Peyer's patch (tissue), 4 donors: ENCODE measurements at regions not wholly inside any gene's neighbourhood (a gene's known extent, or its start where the extent isn't known, plus 50 kb on each side); places are given as distances from the start of the nearest gene placed in this dataset.
A peak's percentile ranks its signal among the peaks of the same experiment; 100 is the strongest.

Experiments
- DNase-seq, 3 donors: peaks; one replicate each; pipeline ENCODE4 v3.0.0-alpha.2; 2017 to 2019
- H3K27ac ChIP-seq, 4 donors: fragments of 200-600 bp; sonication (generic); one replicate each; pipeline ENCODE4 v1.5.1; 2016 to 2019
- H3K27me3 ChIP-seq, 2 donors: fragments of 200-600 bp; sonication (generic); one replicate each; pipeline ENCODE4 v1.5.1; 2019
- H3K36me3 ChIP-seq, 3 donors: fragments of 200-600 bp; sonication (generic); one replicate each; pipeline ENCODE4 v1.5.1; 2016 to 2019
- H3K4me1 ChIP-seq, 4 donors: fragments of 200-600 bp; sonication (generic); one replicate each; pipeline ENCODE4 v1.5.1; 2016 to 2019
- H3K4me3 ChIP-seq, 4 donors: fragments of 200-600 bp; sonication (generic); 1 replicate in 3 of 4; 2 replicates in 1 of 4; pipeline ENCODE4 v1.5.1; 2016 to 2019; ENCODE audit warnings: mild to moderate bottlenecking in 1 of 4
- H3K9me3 ChIP-seq, 4 donors: fragments of 200-600 bp; sonication (generic); one replicate each; pipeline ENCODE4 v1.5.1; 2016 to 2019; ENCODE audit warnings: mild to moderate bottlenecking in 1 of 4
- POLR2A ChIP-seq, 2 donors: fragments of 450-650 bp; IDR thresholded peaks; one replicate each; pipeline ENCODE4 v1.5.1; 2017; ENCODE audit warnings: antibody characterized with exemption in 2 of 2, mild to moderate bottlenecking in 2 of 2, moderate library complexity in 2 of 2
- TF ChIP-seq, protein P1 (sequence below), 6 experiments: fragments of 450-650 bp in 4 of 6; fragments of 200-600 bp in 2 of 6; sonication (generic) in 1 of 6; IDR thresholded peaks; one replicate each; pipeline ENCODE4 v1.5.1; 2017 to 2019; ENCODE audit warnings: antibody characterized with exemption in 6 of 6, mild to moderate bottlenecking in 3 of 6, moderate library complexity in 1 of 6

DNA sequence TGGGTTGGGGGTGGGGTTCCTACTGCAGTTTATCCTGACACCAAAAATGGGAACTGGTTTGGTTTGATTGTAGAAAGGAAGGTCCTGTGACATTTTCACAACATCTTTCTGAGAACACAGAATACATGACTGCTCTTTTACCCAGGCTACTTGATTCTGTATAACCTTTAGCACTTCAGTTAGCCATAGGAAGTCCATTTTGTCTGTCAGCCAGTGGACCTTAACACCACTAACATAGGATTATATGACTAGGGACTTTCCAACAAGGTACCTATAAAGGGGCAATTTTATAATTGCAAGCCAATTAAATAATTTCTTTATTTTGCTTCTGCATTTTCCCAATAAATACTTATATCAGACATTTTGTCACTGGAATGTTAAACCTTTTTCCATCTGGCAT is 489.2 kb upstream of the MIS18BP1 start:
- Histone ChIP-seq H3K9me3 (no peaks in the 10 kb centered on the region), H3K4me1 (no peaks in the 10 kb centered on the region), H3K27ac (no peak overlapping the region), H3K36me3 (no peaks in the 10 kb centered on the region), H3K27me3 (no peaks in the 10 kb centered on the region), H3K4me3 (no peak overlapping the region)
- DNase-seq = no peak
- TF ChIP-seq, protein P1, sequence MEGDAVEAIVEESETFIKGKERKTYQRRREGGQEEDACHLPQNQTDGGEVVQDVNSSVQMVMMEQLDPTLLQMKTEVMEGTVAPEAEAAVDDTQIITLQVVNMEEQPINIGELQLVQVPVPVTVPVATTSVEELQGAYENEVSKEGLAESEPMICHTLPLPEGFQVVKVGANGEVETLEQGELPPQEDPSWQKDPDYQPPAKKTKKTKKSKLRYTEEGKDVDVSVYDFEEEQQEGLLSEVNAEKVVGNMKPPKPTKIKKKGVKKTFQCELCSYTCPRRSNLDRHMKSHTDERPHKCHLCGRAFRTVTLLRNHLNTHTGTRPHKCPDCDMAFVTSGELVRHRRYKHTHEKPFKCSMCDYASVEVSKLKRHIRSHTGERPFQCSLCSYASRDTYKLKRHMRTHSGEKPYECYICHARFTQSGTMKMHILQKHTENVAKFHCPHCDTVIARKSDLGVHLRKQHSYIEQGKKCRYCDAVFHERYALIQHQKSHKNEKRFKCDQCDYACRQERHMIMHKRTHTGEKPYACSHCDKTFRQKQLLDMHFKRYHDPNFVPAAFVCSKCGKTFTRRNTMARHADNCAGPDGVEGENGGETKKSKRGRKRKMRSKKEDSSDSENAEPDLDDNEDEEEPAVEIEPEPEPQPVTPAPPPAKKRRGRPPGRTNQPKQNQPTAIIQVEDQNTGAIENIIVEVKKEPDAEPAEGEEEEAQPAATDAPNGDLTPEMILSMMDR (IDR thresholded peaks at IDR 0.05) = no peak
- TF ChIP-seq POLR2A (IDR thresholded peaks at IDR 0.05) = no peak

DNA sequence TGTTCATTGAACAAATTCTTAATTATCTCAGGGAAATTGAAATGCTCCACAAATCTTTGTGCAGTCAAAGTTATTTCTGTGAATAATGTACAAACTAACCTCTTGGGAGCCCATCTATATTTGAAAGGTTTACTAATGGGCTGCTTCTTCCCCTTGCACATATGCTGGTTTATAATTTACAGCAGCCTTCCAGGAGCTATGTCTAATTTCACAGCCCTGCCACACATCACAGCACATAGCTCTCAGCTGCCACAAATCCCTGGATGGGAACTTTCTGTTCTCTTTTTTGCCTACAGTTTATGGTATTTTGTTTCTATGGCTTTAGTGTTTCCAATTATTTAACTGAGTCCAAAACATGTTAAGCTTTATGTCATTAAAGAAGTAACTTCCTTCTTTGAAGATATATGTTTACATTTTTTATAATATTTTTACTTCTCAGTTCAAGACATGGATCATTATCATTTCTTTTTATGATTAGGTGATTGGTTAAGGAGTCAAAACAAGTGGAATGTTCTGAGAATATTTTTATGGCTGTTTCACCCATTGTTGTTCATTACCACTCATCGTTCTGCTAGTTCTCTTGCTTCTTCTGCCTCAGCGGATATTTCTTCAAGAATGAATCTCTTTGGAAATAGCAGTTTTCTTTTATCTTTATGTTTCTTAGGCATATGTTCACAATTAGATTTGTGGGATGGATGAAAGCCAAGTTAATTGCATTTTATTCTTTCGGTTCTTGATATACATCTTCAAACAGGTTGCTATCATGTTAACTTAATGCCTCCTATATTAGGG is 475.6 kb upstream of the MIS18BP1 start:
- H3K4me1 ChIP-seq = no peaks in the 10 kb centered on the region
- H3K4me3 ChIP-seq = no peak overlapping the region
- H3K9me3 ChIP-seq = no peaks in the 10 kb centered on the region
- H3K27ac ChIP-seq = no peak overlapping the region
- no peak for DNase-seq
- no peaks in the 10 kb centered on the region for H3K27me3 ChIP-seq
- TF ChIP-seq, protein P1 (IDR thresholded peaks at IDR 0.05) = no peak
- no peak for TF ChIP-seq POLR2A (IDR thresholded peaks at IDR 0.05)
- H3K36me3 ChIP-seq = no peaks in the 10 kb centered on the region

DNA sequence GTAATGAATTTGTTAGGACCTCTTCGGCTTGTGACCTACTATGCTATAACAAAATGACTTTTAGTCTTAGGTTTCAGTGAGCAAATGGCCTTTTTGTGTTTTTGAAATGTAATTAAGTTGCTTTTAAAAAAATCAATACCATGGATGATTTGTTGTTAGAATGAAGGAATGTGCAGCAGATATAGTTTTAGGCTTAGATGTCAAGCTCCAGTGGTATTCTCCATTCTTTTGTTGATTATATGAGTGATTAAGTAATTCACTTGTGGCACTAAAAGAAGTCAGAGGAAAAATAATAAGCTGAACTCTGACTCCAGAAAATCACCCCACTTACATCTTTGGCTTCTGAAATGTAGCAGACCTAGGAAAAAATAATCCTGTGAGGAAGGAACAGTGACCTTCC is 474.1 kb upstream of the MIS18BP1 start:
- Histone ChIP-seq H3K36me3 (no peaks in the 10 kb centered on the region), H3K9me3 (no peaks in the 10 kb centered on the region), H3K27ac (no peak overlapping the region), H3K27me3 (no peaks in the 10 kb centered on the region), H3K4me3 (no peak overlapping the region), H3K4me1 (no peaks in the 10 kb centered on the region)
- DNase-seq = no peak
- TF ChIP-seq POLR2A (IDR thresholded peaks at IDR 0.05) = no peak
- TF ChIP-seq, protein P1 (IDR thresholded peaks at IDR 0.05) = no peak

DNA sequence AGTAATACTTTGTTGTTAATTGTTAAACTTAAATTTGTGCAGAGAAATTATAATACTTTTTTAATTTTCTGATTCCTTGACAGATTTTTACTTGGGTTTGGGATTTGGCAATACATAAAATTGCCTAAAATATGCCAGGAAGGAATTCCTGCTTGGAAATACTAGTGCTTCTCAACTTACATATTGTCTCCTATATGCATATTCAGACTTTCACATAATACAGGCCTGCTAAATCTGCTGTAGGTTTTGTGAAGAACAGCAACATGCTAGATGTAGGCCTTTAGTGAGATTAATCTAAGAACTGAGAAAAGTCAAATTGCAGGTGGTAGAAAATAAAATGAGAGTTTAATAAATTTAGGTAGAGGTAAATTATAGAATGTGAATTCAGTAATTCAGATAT is 468.5 kb upstream of the MIS18BP1 start:
- H3K4me3 ChIP-seq = no peak overlapping the region
- no peak overlapping the region for H3K27ac ChIP-seq

DNA sequence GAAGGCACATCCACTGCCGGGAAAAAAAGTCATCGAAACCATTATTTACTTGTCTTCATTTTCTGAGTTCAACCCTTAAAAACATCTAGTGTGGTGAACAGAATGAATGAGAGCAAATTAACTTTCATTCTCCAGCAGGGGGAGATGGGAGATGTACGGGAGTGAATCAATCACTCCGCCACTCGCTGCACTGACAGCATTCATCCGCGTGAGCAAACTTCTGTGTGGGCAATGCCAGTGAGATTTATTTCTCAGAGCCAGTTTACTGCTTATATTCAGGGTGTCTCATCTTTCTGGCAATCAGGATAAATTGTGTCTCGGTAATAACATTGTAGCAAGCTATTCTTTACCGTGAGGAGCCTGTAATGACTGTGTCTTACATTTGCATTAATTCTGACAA is 463.6 kb upstream of the MIS18BP1 start:
- H3K27ac ChIP-seq = no peak overlapping the region
- H3K27me3 ChIP-seq = no peaks in the 10 kb centered on the region
- DNase-seq = no peak
- no peaks in the 10 kb centered on the region for H3K4me1 ChIP-seq
- no peak overlapping the region for H3K4me3 ChIP-seq
- TF ChIP-seq POLR2A (IDR thresholded peaks at IDR 0.05) = no peak
- TF ChIP-seq, protein P1 (IDR thresholded peaks at IDR 0.05) = peak in 3 of 6 experiments; percentile 18 to 50 (median 35)
- H3K9me3 ChIP-seq = no peaks in the 10 kb centered on the region
- H3K36me3 ChIP-seq = no peaks in the 10 kb centered on the region

More for the DNA sequence above, 468.5 kb upstream of the MIS18BP1 start:
- Histone ChIP-seq H3K36me3 (no peaks in the 10 kb centered on the region), H3K4me1 (no peaks in the 10 kb centered on the region), H3K9me3 (no peaks in the 10 kb centered on the region), H3K27me3 (no peaks in the 10 kb centered on the region)
- TF ChIP-seq, protein P1 (IDR thresholded peaks at IDR 0.05) = no peak
- no peak for TF ChIP-seq POLR2A (IDR thresholded peaks at IDR 0.05)
- no peak for DNase-seq
